Activated naive CD4-positive, alpha-beta T cell treated with anti-CD3 and anti-CD28 coated beads for 36 hours (primary cell): ENCODE measurements at regions not wholly inside any gene's neighbourhood (a gene's known extent, or its start where the extent isn't known, plus 50 kb on each side); places are given as distances from the start of the nearest gene placed in this dataset.
A peak's percentile ranks its signal among the peaks of the same experiment; 100 is the strongest.
"Not testable (repeated sequence)": the region's sequence is repeated elsewhere in the genome, so short reads cannot be mapped to it uniquely, and the experiment has no call there.

ENCODE experiments used
- CTCF ChIA-PET: fragments of 350-600 bp; sonication (Branson Sonifier 250); formaldehyde crosslinking; loops from one replicate; lab custom pipeline; 2021; ENCODE audit warnings: antibody characterized with exemption; lab: Charles Lee
- DNase-seq: peaks from one replicate; pipeline ENCODE4 v3.0.0-alpha.2; 2020
- H3K27ac Mint-ChIP-seq: one replicate; pipeline ENCODE4 v1.8.0; 2021; ENCODE audit warnings: mild to moderate bottlenecking, mixed read lengths
- H3K27me3 Mint-ChIP-seq: one replicate; pipeline ENCODE4 v1.8.0; 2021; ENCODE audit warnings: low read depth, mixed read lengths
- H3K36me3 Mint-ChIP-seq: one replicate; pipeline ENCODE4 v1.8.0; 2021; ENCODE audit warnings: low read depth, mixed read lengths
- H3K4me1 Mint-ChIP-seq: one replicate; pipeline ENCODE4 v1.8.0; 2021; ENCODE audit warnings: low read depth, mixed read lengths
- H3K4me3 Mint-ChIP-seq: one replicate; pipeline ENCODE4 v1.8.0; 2021; ENCODE audit warnings: mild to moderate bottlenecking, moderate library complexity, mixed read lengths
- H3K9me3 Mint-ChIP-seq: one replicate; pipeline ENCODE4 v1.8.0; 2021; ENCODE audit warnings: mixed read lengths
- intact Hi-C: fragments of 100-400 bp; cut with micrococcal nuclease; formaldehyde crosslinking; loops from one replicate; pipeline ENCODE4 v1.15.1; 2023

DNA sequence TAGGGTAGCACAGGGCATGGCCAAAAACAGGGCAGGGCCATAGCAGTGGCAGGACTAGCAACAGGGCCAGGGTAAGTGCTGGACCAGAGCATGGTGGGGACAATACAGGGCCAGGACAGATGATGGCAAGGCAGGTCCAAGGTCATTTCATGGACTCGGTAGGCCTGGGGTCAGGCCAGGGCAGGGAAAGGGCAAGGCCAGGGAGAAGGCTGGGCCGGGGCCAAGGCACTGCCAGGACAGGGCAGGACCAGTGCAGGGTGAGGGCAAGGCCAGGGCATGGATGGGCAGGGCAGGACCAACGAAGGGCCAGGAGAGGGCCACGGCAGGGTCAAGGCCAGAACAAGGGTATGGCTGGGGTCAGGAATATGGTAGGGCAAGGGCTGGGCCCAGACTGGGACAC lies 407.6 kb downstream of the ZNF33B start:
- H3K27me3 Mint-ChIP-seq, DNase-seq, CTCF ChIA-PET, H3K27ac Mint-ChIP-seq, H3K4me3 Mint-ChIP-seq, H3K4me1 Mint-ChIP-seq, intact Hi-C loops: not testable (repeated sequence)
- H3K9me3 Mint-ChIP-seq, result peaks cover 29% of the 10 kb centered on the region
- peaks cover 16% of the 10 kb centered on the region for H3K36me3 Mint-ChIP-seq

DNA sequence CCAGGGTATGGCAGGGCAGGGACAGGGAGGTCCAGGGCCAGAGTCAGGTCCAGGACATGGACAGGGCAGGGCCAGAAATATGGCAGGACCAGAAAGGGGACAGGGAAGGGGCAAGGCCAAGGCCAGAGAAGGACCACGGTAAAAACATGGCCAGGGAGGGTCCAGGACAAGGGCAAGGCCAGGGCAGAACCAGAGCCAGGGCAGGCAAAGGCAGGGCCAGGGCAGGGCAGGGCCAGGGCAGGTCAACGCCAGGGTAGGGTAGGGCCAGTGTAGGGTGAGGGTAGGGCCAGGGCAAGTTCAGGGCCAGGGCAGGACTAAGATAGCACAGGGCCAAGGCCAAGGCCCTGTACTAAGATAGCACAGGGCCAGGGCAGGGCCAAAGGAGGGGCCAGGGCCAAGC lies 408.3 kb downstream of the ZNF33B start:
- H3K4me3 Mint-ChIP-seq, H3K27ac Mint-ChIP-seq, intact Hi-C loops, DNase-seq, H3K4me1 Mint-ChIP-seq, H3K27me3 Mint-ChIP-seq, CTCF ChIA-PET: not testable (repeated sequence)
- Mint-ChIP-seq H3K9me3 (peaks cover 29% of the 10 kb centered on the region), H3K36me3 (peaks cover 16% of the 10 kb centered on the region)

DNA sequence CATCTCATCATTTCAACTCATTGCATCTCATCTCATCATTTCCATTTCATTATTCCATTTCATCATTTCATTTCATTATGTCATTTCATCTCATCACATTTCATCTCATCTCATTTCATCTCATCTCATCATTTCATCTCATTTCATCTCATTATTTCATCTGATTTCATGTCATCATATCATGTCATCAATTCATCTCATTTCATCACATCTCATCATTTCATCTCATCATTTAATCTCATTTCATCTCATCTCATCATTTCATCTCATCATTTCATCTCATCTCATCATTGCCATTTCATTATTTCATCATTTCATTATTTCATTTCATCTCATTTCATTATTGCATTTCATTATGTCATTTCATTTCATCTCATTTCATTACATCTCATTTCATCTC lies 410.5 kb downstream of the ZNF33B start:
- CTCF ChIA-PET, result not testable (repeated sequence)

GRCh38 chr10:42193588-42193987 lies 444.8 kb downstream of the ZNF33B start:
- DNase-seq, H3K27me3 Mint-ChIP-seq, H3K4me1 Mint-ChIP-seq, CTCF ChIA-PET, H3K9me3 Mint-ChIP-seq, H3K36me3 Mint-ChIP-seq, H3K27ac Mint-ChIP-seq, intact Hi-C loops, H3K4me3 Mint-ChIP-seq: not testable (repeated sequence)

More for the DNA sequence above, 410.5 kb downstream of the ZNF33B start:
- Mint-ChIP-seq H3K36me3 (peaks cover 16% of the 10 kb centered on the region), H3K9me3 (peaks cover 29% of the 10 kb centered on the region)
- intact Hi-C loops, H3K4me1 Mint-ChIP-seq, DNase-seq, H3K27me3 Mint-ChIP-seq, H3K4me3 Mint-ChIP-seq, H3K27ac Mint-ChIP-seq: not testable (repeated sequence)

GRCh38 chr10:42192450-42192849 lies 445.9 kb downstream of the ZNF33B start:
- CTCF ChIA-PET, H3K4me3 Mint-ChIP-seq, H3K36me3 Mint-ChIP-seq, H3K27ac Mint-ChIP-seq, H3K27me3 Mint-ChIP-seq, H3K4me1 Mint-ChIP-seq, intact Hi-C loops, H3K9me3 Mint-ChIP-seq: not testable (repeated sequence)
- DNase-seq, result peak; percentile 49

DNA sequence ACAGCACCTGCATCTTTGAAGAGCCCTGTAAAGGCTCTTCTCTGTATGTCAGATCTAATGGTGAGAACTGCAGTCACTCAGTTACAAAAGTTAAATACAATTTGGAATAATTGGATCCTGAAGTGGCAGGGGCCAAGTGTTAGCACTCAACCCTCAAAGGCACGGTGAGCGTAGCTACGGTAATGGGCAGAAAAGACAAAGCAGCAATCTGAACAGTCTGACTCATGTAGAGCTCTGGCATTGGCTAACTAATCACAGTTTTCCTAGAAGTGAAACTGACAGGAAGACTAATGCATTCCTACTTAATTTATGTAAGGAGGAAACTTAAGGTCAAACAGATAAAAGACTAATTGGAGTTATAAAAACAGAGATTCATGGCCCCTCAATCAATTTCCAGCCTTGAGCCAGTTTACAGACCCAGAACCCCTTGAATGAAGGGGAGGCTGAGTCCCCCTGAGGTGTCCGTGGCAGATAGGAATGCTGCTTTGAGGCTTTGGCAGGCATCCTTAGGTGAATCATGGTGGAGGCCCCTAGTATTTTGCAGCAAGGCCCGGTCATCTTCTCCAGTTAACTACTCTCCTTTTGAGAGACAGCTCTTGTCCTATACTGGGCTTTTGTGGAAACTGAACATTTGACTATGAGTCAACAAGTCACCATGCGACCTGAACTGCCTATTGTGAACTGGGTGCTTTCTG lies 450.7 kb downstream of the ZNF33B start:
- H3K9me3 Mint-ChIP-seq, H3K4me3 Mint-ChIP-seq, H3K4me1 Mint-ChIP-seq, DNase-seq, CTCF ChIA-PET, H3K36me3 Mint-ChIP-seq, intact Hi-C loops, H3K27ac Mint-ChIP-seq: not testable (repeated sequence)
- peaks cover 15% of the 10 kb centered on the region for H3K27me3 Mint-ChIP-seq

- not testable (repeated sequence) for H3K4me1 Mint-ChIP-seq, H3K27ac Mint-ChIP-seq, H3K9me3 Mint-ChIP-seq, H3K4me3 Mint-ChIP-seq, DNase-seq, H3K36me3 Mint-ChIP-seq
- CTCF ChIA-PET, result interaction anchor here (0.6 to 0.8 kb wide), 4 partner anchors 251 to 916 kb away, joined by 3 to 5 read pairs (median 3); no protein-coding TSS in a partner anchor
- H3K27me3 Mint-ChIP-seq, result peaks cover 64% of the 10 kb centered on the region
- intact Hi-C loops, result loop anchor here (10.0 kb wide), 2 partner anchors 367 to 927 kb away; no protein-coding TSS in a partner anchor
Measured at GRCh38 chr10:42177793-42178689, 460.3 kb downstream of the ZNF33B start.

DNA sequence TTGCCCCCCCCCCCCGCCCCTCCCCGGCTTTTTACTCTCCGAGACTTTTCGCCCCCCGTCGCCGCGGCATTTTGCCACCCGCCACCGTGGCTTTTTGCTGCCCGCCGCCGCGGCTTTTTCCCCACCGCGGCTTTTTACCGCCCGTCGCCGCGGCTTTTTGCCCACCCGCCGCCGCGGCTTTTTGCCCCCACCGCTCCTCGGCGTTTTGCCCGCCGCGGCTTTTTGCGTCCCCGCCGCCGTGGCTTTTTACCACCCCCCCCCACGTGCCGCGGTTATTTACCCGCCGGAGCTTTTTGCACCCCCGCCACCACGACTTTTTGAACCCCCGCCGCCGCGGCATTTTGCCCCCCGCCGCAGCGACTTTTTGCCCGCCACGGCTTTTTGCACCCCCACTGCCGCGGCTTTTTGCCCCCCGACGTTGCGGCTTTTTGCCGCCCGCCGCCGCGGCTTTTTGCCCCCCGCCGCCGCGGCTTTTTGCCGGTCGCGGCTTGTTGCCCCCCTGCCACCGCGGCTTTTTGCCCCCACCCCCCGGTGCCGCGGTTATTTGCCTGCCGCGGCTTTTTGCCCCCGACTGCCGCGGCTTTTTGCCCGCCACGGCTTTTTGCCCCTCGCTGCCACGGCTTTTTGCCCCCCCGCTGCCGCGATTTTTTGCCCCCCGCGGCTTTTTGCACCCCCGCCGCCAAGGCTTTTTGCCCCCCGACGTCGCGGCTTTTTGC lies 461.1 kb downstream of the ZNF33B start:
- H3K27ac Mint-ChIP-seq, result no peak overlapping the region
- H3K27me3 Mint-ChIP-seq, result peaks cover 61% of the 10 kb centered on the region
- no peaks in the 10 kb centered on the region for H3K4me1 Mint-ChIP-seq

DNA sequence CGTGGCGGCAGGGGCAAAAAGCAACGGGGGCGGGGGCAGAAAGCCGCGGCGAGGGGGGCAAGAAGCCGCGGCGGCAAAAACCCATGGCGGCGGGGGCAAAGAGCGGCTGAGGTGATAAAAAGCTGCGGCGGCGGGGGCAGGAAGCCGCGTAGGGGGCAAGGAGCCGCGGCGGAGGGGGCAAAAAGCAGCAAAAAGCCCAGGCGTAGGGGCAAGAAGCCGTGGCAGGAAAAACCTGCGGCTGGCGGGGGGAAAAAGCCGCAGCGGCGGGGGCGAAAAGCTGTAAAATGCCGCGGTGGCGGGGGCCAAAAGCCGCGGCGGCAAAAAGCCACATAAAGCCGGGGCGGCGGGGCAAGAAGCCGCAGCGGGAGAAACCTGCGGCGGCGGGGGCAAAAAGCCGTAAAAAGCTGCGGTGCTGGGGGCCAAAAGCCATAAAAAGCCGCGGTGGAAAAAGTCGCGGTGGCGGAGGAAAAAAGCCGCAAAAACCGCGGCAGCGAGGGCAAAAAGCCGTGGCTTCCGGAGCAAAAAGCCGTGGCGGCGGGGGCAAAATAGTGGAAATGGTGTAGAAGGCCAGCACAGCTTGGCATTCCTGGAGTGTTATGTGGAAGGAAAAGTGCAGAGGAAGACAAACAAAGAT lies 487.8 kb downstream of the ZNF33B start:
- no peaks in the 10 kb centered on the region for H3K4me1 Mint-ChIP-seq
- intact Hi-C loops, result no loop called here
- H3K27ac Mint-ChIP-seq, result no peak overlapping the region
- no peak for DNase-seq
- H3K9me3 Mint-ChIP-seq, result peaks cover 15% of the 10 kb centered on the region
- CTCF ChIA-PET, result no interaction called here
- H3K4me3 Mint-ChIP-seq, result no peak overlapping the region
- H3K36me3 Mint-ChIP-seq, result peaks cover 9% of the 10 kb centered on the region
- H3K27me3 Mint-ChIP-seq, result peaks cover 14% of the 10 kb centered on the region

More for the DNA sequence above, 461.1 kb downstream of the ZNF33B start:
- peaks cover 7% of the 10 kb centered on the region for H3K9me3 Mint-ChIP-seq
- CTCF ChIA-PET, result no interaction called here
- DNase-seq, result no peak
- no peak overlapping the region for H3K4me3 Mint-ChIP-seq
- intact Hi-C loops, result loop anchor here (10.0 kb wide), 2 partner anchors 368 to 928 kb away; no protein-coding TSS in a partner anchor
- peaks cover 3% of the 10 kb centered on the region for H3K36me3 Mint-ChIP-seq

- peaks cover 14% of the 10 kb centered on the region for H3K27me3 Mint-ChIP-seq
- no peak for DNase-seq
- peaks cover 9% of the 10 kb centered on the region for H3K36me3 Mint-ChIP-seq
- intact Hi-C loops, result no loop called here
- no peak overlapping the region for H3K4me3 Mint-ChIP-seq
- CTCF ChIA-PET, result no interaction called here
- H3K27ac Mint-ChIP-seq, result no peak overlapping the region
- no peaks in the 10 kb centered on the region for H3K4me1 Mint-ChIP-seq
- H3K9me3 Mint-ChIP-seq, result peaks cover 15% of the 10 kb centered on the region
Measured at GRCh38 chr10:42149722-42150427, 488.5 kb downstream of the ZNF33B start.

DNA sequence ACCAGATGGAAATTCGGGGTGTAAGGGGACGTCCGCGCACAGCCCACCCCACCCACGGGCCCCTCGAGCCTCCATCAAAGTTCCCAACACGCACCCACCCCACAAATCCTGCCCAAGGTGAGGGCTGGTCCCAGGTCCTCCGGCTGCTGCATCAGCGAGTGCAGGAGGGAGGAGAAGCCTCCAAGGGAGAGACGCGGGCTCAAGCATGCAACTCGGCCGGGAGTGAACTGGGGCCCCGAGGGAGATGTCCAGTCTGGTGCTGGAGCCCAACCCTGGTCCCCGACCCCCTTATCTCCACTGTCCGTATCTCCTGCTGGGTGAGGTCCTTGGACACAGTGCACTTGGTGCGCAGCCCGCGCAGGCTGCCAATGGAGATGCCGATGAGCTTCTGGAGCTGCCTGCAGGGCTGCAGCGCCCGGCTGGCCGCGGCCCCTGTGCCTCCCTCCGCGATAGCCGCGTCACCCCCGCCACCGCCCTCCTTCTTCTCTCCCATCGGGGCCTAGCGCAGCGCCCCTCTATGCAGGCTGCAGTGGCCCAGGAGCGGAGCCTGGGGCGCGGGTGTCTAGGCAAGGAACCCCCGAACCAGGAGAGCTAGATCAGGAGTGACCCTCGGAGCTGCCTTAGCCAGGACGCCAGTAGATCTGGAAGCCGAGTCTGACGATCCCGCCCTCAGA lies 489.2 kb downstream of the ZNF33B start:
- no peak overlapping the region for H3K27ac Mint-ChIP-seq
- CTCF ChIA-PET, result no interaction called here
- no peak overlapping the region for H3K4me3 Mint-ChIP-seq
- H3K36me3 Mint-ChIP-seq, result peaks cover 9% of the 10 kb centered on the region
- H3K9me3 Mint-ChIP-seq, result peaks cover 18% of the 10 kb centered on the region
- peaks cover 14% of the 10 kb centered on the region for H3K27me3 Mint-ChIP-seq
- intact Hi-C loops, result no loop called here
- DNase-seq, result no peak
- H3K4me1 Mint-ChIP-seq, result no peaks in the 10 kb centered on the region
